ENCODE measurements at regions not wholly inside any gene's neighbourhood (a gene's known extent, or its start where the extent isn't known, plus 50 kb on each side); places are given as distances from the start of the nearest gene placed in this dataset.

- TF ChIP-seq CTCF (IDR thresholded peaks at IDR 0.05) = no peak
- TF ChIP-seq TEAD4 (CRISPR knock-in tag; IDR thresholded peaks at IDR 0.05) = no peak
- TF ChIP-seq E2F4 (CRISPR knock-in tag; IDR thresholded peaks at IDR 0.05; ENCODE audit: borderline replicate concordance, low read depth) = no peak
- TF ChIP-seq USF1 (CRISPR knock-in tag; IDR thresholded peaks at IDR 0.05) = no peak
- TF ChIP-seq NR2C2 (CRISPR knock-in tag; IDR thresholded peaks at IDR 0.05) = no peak
Observed at GRCh38 chr4:160877087-160877790, 1286.6 kb downstream of the FSTL5 start.

Data from WTC11 (cell line).